HCT116 (cell line): ENCODE measurements at regions not wholly inside any gene's neighbourhood (a gene's known extent, or its start where the extent isn't known, plus 50 kb on each side); places are given as distances from the start of the nearest gene placed in this dataset.

Experiments
- CBX3 ChIP-seq: IDR thresholded peaks from 2 replicates; pipeline ENCODE4 v1.6.1; 2012; ENCODE audit warnings: low read depth
- CEBPB ChIP-seq: IDR thresholded peaks from 2 replicates; pipeline ENCODE4 v1.6.1; 2012; ENCODE audit warnings: low read depth
- ELF1 ChIP-seq: IDR thresholded peaks from 2 replicates; pipeline ENCODE4 v1.6.1; 2012; ENCODE audit warnings: low read depth, borderline replicate concordance
- POLR2A ChIP-seq: IDR thresholded peaks from 2 replicates; pipeline ENCODE4 v1.7.0; 2011; ENCODE audit warnings: borderline replicate concordance; ENCODE audit not compliant: insufficient read depth, insufficient read length; ENCODE audit errors: extremely low read depth
- POLR2AphosphoS5 ChIP-seq: IDR thresholded peaks from 2 replicates; pipeline ENCODE4 v1.6.1; 2011; ENCODE audit warnings: mild to moderate bottlenecking, low read depth, low read length, moderate library complexity
- RAD21 ChIP-seq: IDR thresholded peaks from 2 replicates; pipeline ENCODE4 v1.6.1; 2012; ENCODE audit warnings: low read depth, mild to moderate bottlenecking
- SIN3A ChIP-seq: IDR thresholded peaks from 2 replicates; pipeline ENCODE4 v1.6.1; 2012; ENCODE audit warnings: low read depth
- SP1 ChIP-seq: IDR thresholded peaks from 2 replicates; pipeline ENCODE4 v1.6.1; 2012; ENCODE audit warnings: low read depth
- TCF7L2 ChIP-seq: IDR thresholded peaks from 2 replicates; pipeline ENCODE4 v1.7.0; 2011; ENCODE audit warnings: borderline replicate concordance, inconsistent platforms; ENCODE audit not compliant: insufficient read depth, insufficient read length; ENCODE audit errors: extremely low read depth
- TF ChIP-seq, protein P1 (sequence below): IDR thresholded peaks from 2 replicates; pipeline ENCODE4 v1.6.1; 2012
- TF ChIP-seq, protein P2 (sequence below), 3 experiments: fragments of 200-600 bp in 1 of 3; sonication (generic) in 1 of 3; IDR thresholded peaks in 2 of 3; conservative IDR thresholded peaks in 1 of 3; 2 replicates each; pipeline ENCODE4 v1.5.1; 2012 to 2017; ENCODE audit warnings: low read depth in 2 of 3, low read length in 2 of 3, antibody characterized with exemption in 1 of 3, borderline replicate concordance in 1 of 3, control low read depth in 1 of 3, mild to moderate bottlenecking in 1 of 3, mixed read lengths in 1 of 3, mixed run types in 1 of 3, moderate library complexity in 1 of 3; ENCODE audit not compliant: insufficient read depth in 1 of 3
- TF ChIP-seq, protein P3 (sequence below): IDR thresholded peaks from 2 replicates; pipeline ENCODE4 v1.6.1; 2012

DNA sequence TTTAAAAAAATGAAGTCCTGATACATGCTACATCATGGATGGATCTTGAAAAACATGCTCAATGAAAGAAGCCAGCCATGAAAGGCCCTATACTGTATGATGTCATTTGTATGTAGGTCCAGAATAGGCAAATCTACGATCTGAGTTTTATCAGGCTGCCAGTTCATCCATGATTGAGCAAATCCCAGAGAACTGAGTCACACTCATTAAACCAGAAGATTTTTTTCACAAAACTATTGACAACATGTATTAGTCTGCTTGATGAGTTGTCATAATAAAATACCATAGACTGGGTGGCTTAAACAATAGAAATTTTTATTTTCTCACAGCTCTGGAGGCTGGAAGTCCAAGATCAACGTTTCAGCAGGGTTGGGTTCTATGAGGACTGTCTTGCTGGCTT is 130.7 kb downstream of the MREG start:
- TF ChIP-seq, protein P1, sequence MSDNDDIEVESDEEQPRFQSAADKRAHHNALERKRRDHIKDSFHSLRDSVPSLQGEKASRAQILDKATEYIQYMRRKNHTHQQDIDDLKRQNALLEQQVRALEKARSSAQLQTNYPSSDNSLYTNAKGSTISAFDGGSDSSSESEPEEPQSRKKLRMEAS, result no peak
- TF ChIP-seq, protein P2, sequence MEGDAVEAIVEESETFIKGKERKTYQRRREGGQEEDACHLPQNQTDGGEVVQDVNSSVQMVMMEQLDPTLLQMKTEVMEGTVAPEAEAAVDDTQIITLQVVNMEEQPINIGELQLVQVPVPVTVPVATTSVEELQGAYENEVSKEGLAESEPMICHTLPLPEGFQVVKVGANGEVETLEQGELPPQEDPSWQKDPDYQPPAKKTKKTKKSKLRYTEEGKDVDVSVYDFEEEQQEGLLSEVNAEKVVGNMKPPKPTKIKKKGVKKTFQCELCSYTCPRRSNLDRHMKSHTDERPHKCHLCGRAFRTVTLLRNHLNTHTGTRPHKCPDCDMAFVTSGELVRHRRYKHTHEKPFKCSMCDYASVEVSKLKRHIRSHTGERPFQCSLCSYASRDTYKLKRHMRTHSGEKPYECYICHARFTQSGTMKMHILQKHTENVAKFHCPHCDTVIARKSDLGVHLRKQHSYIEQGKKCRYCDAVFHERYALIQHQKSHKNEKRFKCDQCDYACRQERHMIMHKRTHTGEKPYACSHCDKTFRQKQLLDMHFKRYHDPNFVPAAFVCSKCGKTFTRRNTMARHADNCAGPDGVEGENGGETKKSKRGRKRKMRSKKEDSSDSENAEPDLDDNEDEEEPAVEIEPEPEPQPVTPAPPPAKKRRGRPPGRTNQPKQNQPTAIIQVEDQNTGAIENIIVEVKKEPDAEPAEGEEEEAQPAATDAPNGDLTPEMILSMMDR (IDR thresholded peaks at IDR 0.05 in 2 of 3, conservative IDR thresholded peaks at IDR 0.05 in 1 of 3; ENCODE audit: borderline replicate concordance in 1 of 3, insufficient read depth in 1 of 3, low read depth in 2 of 3, low read length in 2 of 3), result no peak
- TF ChIP-seq, protein P3, sequence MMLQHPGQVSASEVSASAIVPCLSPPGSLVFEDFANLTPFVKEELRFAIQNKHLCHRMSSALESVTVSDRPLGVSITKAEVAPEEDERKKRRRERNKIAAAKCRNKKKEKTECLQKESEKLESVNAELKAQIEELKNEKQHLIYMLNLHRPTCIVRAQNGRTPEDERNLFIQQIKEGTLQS, result no peak
- TF ChIP-seq ELF1, result no peak
- TF ChIP-seq POLR2AphosphoS5, result no peak
- TF ChIP-seq SP1, result no peak
- TF ChIP-seq CBX3, result no peak
- no peak for TF ChIP-seq POLR2A
- TF ChIP-seq TCF7L2, result no peak
- no peak for TF ChIP-seq RAD21
- TF ChIP-seq SIN3A, result no peak
- no peak for TF ChIP-seq CEBPB
